ENCODE measurements at regions not wholly inside any gene's neighbourhood (a gene's known extent, or its start where the extent isn't known, plus 50 kb on each side); places are given as distances from the start of the nearest gene placed in this dataset.

GRCh38 chr12:83800022-83800421, 1112.6 kb downstream of the SLC6A15 start:
- no peak overlapping the region for H2BK120ac ChIP-seq (replicated peaks; ENCODE audit: low read depth, low read length)
- H3K4me3 ChIP-seq (ENCODE audit: extremely low read depth in 1 of 4, insufficient read depth in 2 of 4, low read depth in 3 of 4, low read length in 4 of 4): no peak overlapping the region
- H4K20me1 ChIP-seq (replicated peaks in 1 of 2; ENCODE audit: control insufficient read depth in 1 of 2, insufficient read depth in 2 of 2, low read length in 2 of 2): no peaks in the 10 kb centered on the region
- no peak overlapping the region for H3K4ac ChIP-seq (replicated peaks; ENCODE audit: insufficient read length, low read depth, low read length)
- 92% methylated on average over 2 of the region's 2 CpGs; no CpG with 5 or more reads in 1 of the 2 experiments for WGBS, 2 experiments (ENCODE audit: extremely low coverage in 1 of 2, insufficient coverage in 1 of 2, insufficient read length in 1 of 2, insufficient replicate concordance in 2 of 2, low coverage in 1 of 2, low lambda C conversion rate in 2 of 2, missing lambda C conversion rate in 1 of 2)
- ChIA-PET CTCF (ENCODE audit: partially characterized antibody) (no interaction called here), POLR2A (ENCODE audit: partially characterized antibody) (no interaction called here)
- no peaks in the 10 kb centered on the region for H3K4me1 ChIP-seq (replicated peaks in 1 of 4; ENCODE audit: control insufficient read depth in 3 of 4, insufficient read depth in 4 of 4, low read length in 3 of 4)
- H3K36me3 ChIP-seq (ENCODE audit: control insufficient read depth in 2 of 4, insufficient read depth in 4 of 4, low read length in 3 of 4): no peaks in the 10 kb centered on the region
- no peak overlapping the region for H4K91ac ChIP-seq (replicated peaks; ENCODE audit: insufficient read length, low read length)
- no peaks in the 10 kb centered on the region for H3K79me2 ChIP-seq (ENCODE audit: control insufficient read depth in 1 of 2, insufficient read depth in 2 of 2, low read length in 2 of 2)
- no peaks in the 10 kb centered on the region for H3K27me3 ChIP-seq (replicated peaks in 1 of 4; ENCODE audit: control insufficient read depth in 3 of 4, extremely low read depth in 1 of 4, insufficient read depth in 3 of 4, low read length in 3 of 4)
- H4K8ac ChIP-seq (ENCODE audit: extremely low read depth, insufficient read depth, low read length): no peak overlapping the region
- no peak overlapping the region for H2AK5ac ChIP-seq (ENCODE audit: low read depth, low read length)
- H2BK12ac ChIP-seq (ENCODE audit: low read depth, low read length): no peak overlapping the region
- no peak overlapping the region for H3K18ac ChIP-seq (ENCODE audit: extremely low read depth, low read length)
- no peak overlapping the region for H3K9ac ChIP-seq (replicated peaks in 1 of 4; ENCODE audit: extremely low read depth in 1 of 4, low read depth in 3 of 4, low read length in 3 of 4)
- H4K5ac ChIP-seq (ENCODE audit: insufficient read length, low read depth, low read length): no peak overlapping the region
- no peak overlapping the region for H3K27ac ChIP-seq (ENCODE audit: low read depth, low read length)
- no peak overlapping the region for H3K4me2 ChIP-seq (ENCODE audit: insufficient read depth in 1 of 2, low read depth in 2 of 2, low read length in 2 of 2)
- no peak overlapping the region for H2AFZ ChIP-seq (ENCODE audit: low read length)
- no peak for DNase-seq (ENCODE audit: low read depth in 1 of 2, low spot score in 2 of 2)
- H3K14ac ChIP-seq (ENCODE audit: insufficient read length): no peak overlapping the region
- no peaks in the 10 kb centered on the region; a peak in 1 of 4 replicates for H3K9me3 ChIP-seq (ENCODE audit: insufficient read depth in 2 of 2, low read depth in 1 of 2, low read length in 1 of 2)
- no peak overlapping the region for H2BK20ac ChIP-seq (ENCODE audit: low read length)
- no peak overlapping the region for H2BK15ac ChIP-seq (ENCODE audit: low read length)
- no peak overlapping the region for H3K56ac ChIP-seq (replicated peaks; ENCODE audit: insufficient read length, low read depth, low read length)
- no peaks in the 10 kb centered on the region for H3K23me2 ChIP-seq (ENCODE audit: low read depth, low read length)
- no peak overlapping the region for H2BK5ac ChIP-seq (ENCODE audit: low read depth, low read length)
- no peak for TF ChIP-seq NANOG (IDR thresholded peaks at IDR 0.05; ENCODE audit: insufficient read depth, low read depth, low read length, poor library complexity, severe bottlenecking)
- TF ChIP-seq RBBP5 (IDR thresholded peaks at IDR 0.05; ENCODE audit: borderline replicate concordance, low read depth, low read length): no peak
- no peak for TF ChIP-seq RFX5 (IDR thresholded peaks at IDR 0.05; ENCODE audit: borderline replicate concordance, low read depth, low read length)
- TF ChIP-seq SAP30 (IDR thresholded peaks at IDR 0.05; ENCODE audit: insufficient read depth, insufficient replicate concordance, low read length): no peak
- no peak for TF ChIP-seq ZNF274 (IDR thresholded peaks at IDR 0.05; ENCODE audit: borderline replicate concordance, extremely low read depth, low read length)
- no peak for TF ChIP-seq SUZ12 (IDR thresholded peaks at IDR 0.05; ENCODE audit: low read length)
- TF ChIP-seq ASH2L (IDR thresholded peaks at IDR 0.05; ENCODE audit: low read length): no peak
- TF ChIP-seq EP300 (IDR thresholded peaks at IDR 0.05; ENCODE audit: borderline replicate concordance in 1 of 2, low read depth in 2 of 2, low read length in 2 of 2): no peak
- no peak for TF ChIP-seq SIN3A (conservative IDR thresholded peaks at IDR 0.05 in 1 of 2, IDR thresholded peaks at IDR 0.05 in 1 of 2; ENCODE audit: low read depth in 1 of 2, low read length in 2 of 2)
- no peak for TF ChIP-seq EZH2 (IDR thresholded peaks at IDR 0.05; ENCODE audit: low read depth, low read length, severe bottlenecking)
- TF ChIP-seq, protein P1, sequence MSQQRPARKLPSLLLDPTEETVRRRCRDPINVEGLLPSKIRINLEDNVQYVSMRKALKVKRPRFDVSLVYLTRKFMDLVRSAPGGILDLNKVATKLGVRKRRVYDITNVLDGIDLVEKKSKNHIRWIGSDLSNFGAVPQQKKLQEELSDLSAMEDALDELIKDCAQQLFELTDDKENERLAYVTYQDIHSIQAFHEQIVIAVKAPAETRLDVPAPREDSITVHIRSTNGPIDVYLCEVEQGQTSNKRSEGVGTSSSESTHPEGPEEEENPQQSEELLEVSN (IDR thresholded peaks at IDR 0.05): no peak
- TF ChIP-seq PHF8 (conservative IDR thresholded peaks at IDR 0.05; ENCODE audit: low read depth, low read length): no peak
- no peak for TF ChIP-seq POLR2AphosphoS5 (IDR thresholded peaks at IDR 0.05; ENCODE audit: low read depth, low read length)
- no peak for FAIRE-seq
- no peak overlapping the region for H3K23ac ChIP-seq (ENCODE audit: insufficient read length)
- no peaks in the 10 kb centered on the region for H3K79me1 ChIP-seq (ENCODE audit: low read depth, low read length)

All from H1 (cell line).